DOHH2 (cell line): ENCODE measurements at regions not wholly inside any gene's neighbourhood (a gene's known extent, or its start where the extent isn't known, plus 50 kb on each side); places are given as distances from the start of the nearest gene placed in this dataset.

Experiments
- H3F3A ChIP-seq: fragments of 200-600 bp; sonication (generic), shearing (Covaris generic); 2 replicates; pipeline ENCODE4 v1.6.0; 2016; ENCODE audit warnings: antibody characterized with exemption, mild to moderate bottlenecking; ENCODE audit not compliant: control insufficient read depth, insufficient read depth
- H3K27ac ChIP-seq: fragments of 200-600 bp; sonication (generic); 2 replicates; pipeline ENCODE4 v1.5.1; 2014; ENCODE audit warnings: low read depth, mild to moderate bottlenecking, low read length, moderate library complexity
- H3K27me3 ChIP-seq: fragments of 200-600 bp; sonication (generic); 2 replicates; pipeline ENCODE4 v1.6.1; 2014; ENCODE audit warnings: mild to moderate bottlenecking, low read length, mixed read lengths; ENCODE audit not compliant: control insufficient read depth
- H3K36me3 ChIP-seq: fragments of 200-600 bp; sonication (generic); 2 replicates; pipeline ENCODE4 v1.6.1; 2014; ENCODE audit warnings: mild to moderate bottlenecking, low read length, moderate library complexity, mixed read lengths; ENCODE audit not compliant: control insufficient read depth
- H3K4me1 ChIP-seq: fragments of 200-600 bp; sonication (generic); 2 replicates; pipeline ENCODE4 v1.6.1; 2014; ENCODE audit warnings: mild to moderate bottlenecking, low read length, mixed read lengths; ENCODE audit not compliant: control insufficient read depth
- H3K4me2 ChIP-seq: fragments of 200-600 bp; sonication (generic); 2 replicates; pipeline ENCODE4 v1.6.0; 2014; ENCODE audit warnings: mild to moderate bottlenecking, low read length, moderate library complexity
- H3K4me3 ChIP-seq: fragments of 200-600 bp; sonication (generic); 2 replicates; pipeline ENCODE4 v1.5.1; 2014; ENCODE audit warnings: mild to moderate bottlenecking, low read length, mixed read lengths
- H3K79me2 ChIP-seq: fragments of 200-600 bp; sonication (generic); 2 replicates; pipeline ENCODE4 v1.6.1; 2014; ENCODE audit warnings: mild to moderate bottlenecking, low read length, mixed read lengths; ENCODE audit not compliant: control insufficient read depth
- H3K9me2 ChIP-seq: fragments of 200-600 bp; sonication (generic); replicated peaks from 2 replicates; pipeline ENCODE4 v1.6.1; 2014; ENCODE audit warnings: mild to moderate bottlenecking, low read length, mixed read lengths; ENCODE audit not compliant: control insufficient read depth
- H3K9me3 ChIP-seq: fragments of 200-600 bp; sonication (generic); 2 replicates; pipeline ENCODE4 v1.6.1; 2014; ENCODE audit warnings: antibody characterized with exemption, low read length, mixed read lengths; ENCODE audit not compliant: control insufficient read depth, insufficient read depth
- H4K20me1 ChIP-seq: fragments of 200-600 bp; sonication (generic); 2 replicates; pipeline ENCODE4 v1.6.0; 2014; ENCODE audit warnings: low read depth, mild to moderate bottlenecking, antibody characterized with exemption, low read length, moderate library complexity; ENCODE audit not compliant: control insufficient read depth, insufficient read depth
- EZH2phosphoT487 ChIP-seq: fragments of 200-600 bp; sonication (generic); IDR thresholded peaks from 2 replicates; pipeline ENCODE4 v1.6.1; 2017; ENCODE audit warnings: borderline replicate concordance, mild to moderate bottlenecking, antibody characterized with exemption, low read length, moderate library complexity, mixed read lengths
- TF ChIP-seq, protein P1 (sequence below): fragments of 200-600 bp; sonication (generic); IDR thresholded peaks from one replicate; pipeline ENCODE4 v1.5.1; 2014; ENCODE audit warnings: antibody characterized with exemption, mild to moderate bottlenecking, low read depth, low read length; ENCODE audit not compliant: poor library complexity, severe bottlenecking

DNA sequence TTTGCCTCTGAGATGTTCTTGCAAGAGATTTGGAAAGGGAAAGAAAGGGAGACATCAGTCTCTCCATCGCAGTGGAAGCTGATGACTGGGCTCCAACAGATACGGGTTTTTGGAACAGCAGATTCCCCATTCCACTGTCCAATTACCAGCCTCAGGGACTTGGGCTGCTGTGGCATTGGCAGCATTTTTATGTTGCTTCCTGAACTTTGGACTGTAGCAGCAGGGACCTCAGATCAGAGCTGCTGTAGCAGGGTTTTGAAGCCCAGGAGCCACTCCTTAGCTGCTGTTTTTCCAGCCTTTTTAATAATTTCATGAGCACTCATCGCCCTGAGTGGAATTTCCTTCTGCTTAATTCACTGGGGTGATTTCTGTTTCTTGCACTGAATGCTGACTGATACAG is 135.7 kb upstream of the SLCO3A1 start:
- no peak for TF ChIP-seq EZH2phosphoT487
- TF ChIP-seq, protein P1, sequence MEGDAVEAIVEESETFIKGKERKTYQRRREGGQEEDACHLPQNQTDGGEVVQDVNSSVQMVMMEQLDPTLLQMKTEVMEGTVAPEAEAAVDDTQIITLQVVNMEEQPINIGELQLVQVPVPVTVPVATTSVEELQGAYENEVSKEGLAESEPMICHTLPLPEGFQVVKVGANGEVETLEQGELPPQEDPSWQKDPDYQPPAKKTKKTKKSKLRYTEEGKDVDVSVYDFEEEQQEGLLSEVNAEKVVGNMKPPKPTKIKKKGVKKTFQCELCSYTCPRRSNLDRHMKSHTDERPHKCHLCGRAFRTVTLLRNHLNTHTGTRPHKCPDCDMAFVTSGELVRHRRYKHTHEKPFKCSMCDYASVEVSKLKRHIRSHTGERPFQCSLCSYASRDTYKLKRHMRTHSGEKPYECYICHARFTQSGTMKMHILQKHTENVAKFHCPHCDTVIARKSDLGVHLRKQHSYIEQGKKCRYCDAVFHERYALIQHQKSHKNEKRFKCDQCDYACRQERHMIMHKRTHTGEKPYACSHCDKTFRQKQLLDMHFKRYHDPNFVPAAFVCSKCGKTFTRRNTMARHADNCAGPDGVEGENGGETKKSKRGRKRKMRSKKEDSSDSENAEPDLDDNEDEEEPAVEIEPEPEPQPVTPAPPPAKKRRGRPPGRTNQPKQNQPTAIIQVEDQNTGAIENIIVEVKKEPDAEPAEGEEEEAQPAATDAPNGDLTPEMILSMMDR, result no peak
- H3K4me3 ChIP-seq, result no peak overlapping the region
- no peaks in the 10 kb centered on the region for H3K79me2 ChIP-seq
- no peaks in the 10 kb centered on the region for H3K9me2 ChIP-seq
- no peak overlapping the region for H3K27ac ChIP-seq
- no peaks in the 10 kb centered on the region for H3F3A ChIP-seq
- H3K4me1 ChIP-seq, result no peaks in the 10 kb centered on the region
- no peaks in the 10 kb centered on the region for H3K36me3 ChIP-seq
- peaks cover 4% of the 10 kb centered on the region; the same call in 1 of the 2 replicates for H3K27me3 ChIP-seq
- no peaks in the 10 kb centered on the region for H4K20me1 ChIP-seq
- H3K4me2 ChIP-seq, result no peak overlapping the region
- H3K9me3 ChIP-seq, result no peaks in the 10 kb centered on the region

DNA sequence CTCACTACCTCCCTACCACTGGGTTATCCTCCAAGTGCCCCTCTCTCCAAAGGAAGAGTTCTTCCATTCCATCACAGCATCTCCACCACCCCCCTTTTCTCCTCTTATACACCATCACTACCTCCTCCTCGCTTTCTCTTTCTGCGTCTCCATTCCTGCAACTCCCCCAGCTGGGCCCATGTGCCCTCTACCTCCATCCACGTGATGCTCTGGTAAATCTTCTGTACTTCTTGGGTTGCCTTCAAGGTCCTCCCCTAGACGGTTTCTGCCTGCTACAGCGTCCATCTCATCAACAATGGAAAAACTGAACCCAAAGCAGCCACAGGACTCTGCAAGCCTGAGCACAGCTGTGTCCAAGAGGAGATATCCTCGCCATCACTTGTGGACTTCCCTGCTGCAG is 129.5 kb upstream of the SLCO3A1 start:
- Histone ChIP-seq H4K20me1 (no peaks in the 10 kb centered on the region), H3K4me2 (no peak overlapping the region), H3K4me1 (no peaks in the 10 kb centered on the region), H3K79me2 (no peaks in the 10 kb centered on the region), H3K4me3 (no peak overlapping the region), H3F3A (no peaks in the 10 kb centered on the region), H3K9me3 (no peaks in the 10 kb centered on the region), H3K27ac (no peak overlapping the region), H3K27me3 (peaks cover under 1% of the 10 kb centered on the region; the same call in 1 of the 2 replicates), H3K36me3 (no peaks in the 10 kb centered on the region), H3K9me2 (no peaks in the 10 kb centered on the region)
- no peak for TF ChIP-seq EZH2phosphoT487
- TF ChIP-seq, protein P1, result no peak

DNA sequence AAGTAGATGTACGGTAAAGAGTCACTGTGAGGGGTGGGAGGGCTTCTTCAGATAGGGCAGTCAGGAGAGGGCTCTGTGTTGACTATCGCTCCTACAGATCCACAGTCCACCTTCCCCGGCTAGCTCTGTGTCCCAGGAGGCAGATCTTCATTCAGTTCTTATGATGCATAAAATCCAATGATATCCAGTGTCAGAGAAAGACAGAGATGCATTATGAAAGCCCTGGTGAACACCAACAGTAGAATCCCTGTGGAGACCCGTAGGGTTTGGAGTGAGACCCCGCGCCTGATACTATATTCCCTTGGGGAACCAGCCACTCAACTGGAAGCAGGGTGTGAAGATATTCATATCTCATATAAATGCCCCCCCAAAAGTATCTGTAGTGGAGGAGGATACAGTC is 119.8 kb upstream of the SLCO3A1 start:
- H3K27me3 ChIP-seq, result no peaks in the 10 kb centered on the region; the same call in 1 of the 2 replicates
- H4K20me1 ChIP-seq, result no peaks in the 10 kb centered on the region
- H3K9me2 ChIP-seq, result no peaks in the 10 kb centered on the region
- H3K9me3 ChIP-seq, result no peaks in the 10 kb centered on the region
- TF ChIP-seq, protein P1, result no peak
- TF ChIP-seq EZH2phosphoT487, result no peak
- no peaks in the 10 kb centered on the region for H3F3A ChIP-seq
- no peak overlapping the region for H3K4me2 ChIP-seq
- no peaks in the 10 kb centered on the region for H3K79me2 ChIP-seq
- H3K4me1 ChIP-seq, result no peaks in the 10 kb centered on the region
- H3K4me3 ChIP-seq, result no peak overlapping the region
- H3K27ac ChIP-seq, result no peak overlapping the region
- H3K36me3 ChIP-seq, result no peaks in the 10 kb centered on the region
